ENCODE measurements at regions not wholly inside any gene's neighbourhood (a gene's known extent, or its start where the extent isn't known, plus 50 kb on each side); places are given as distances from the start of the nearest gene placed in this dataset.
"Not testable (repeated sequence)": the region's sequence is repeated elsewhere in the genome, so short reads cannot be mapped to it uniquely, and the experiment has no call there.

GRCh38 chr18:59800897-59801296 is 98.9 kb upstream of the PMAIP1 start:
- DNase-seq (ENCODE audit: low read depth in 2 of 2): no peak

GRCh38 chr18:59799383-59800015 is 100.3 kb upstream of the PMAIP1 start:
- DNase-seq (ENCODE audit: low read depth in 2 of 2): no peak

GRCh38 chr18:59795882-59796281 is 98.7 kb upstream of the CCBE1 start:
- no peak for DNase-seq (ENCODE audit: low read depth in 2 of 2)

- no peak for DNase-seq (ENCODE audit: low read depth in 2 of 2)
Measured at GRCh38 chr18:59792353-59792752, 95.1 kb upstream of the CCBE1 start.

- DNase-seq (ENCODE audit: low read depth in 2 of 2): not testable (repeated sequence)
Measured at GRCh38 chr18:59790346-59790936, 93.2 kb upstream of the CCBE1 start.

GRCh38 chr18:59788791-59789106 is 91.5 kb upstream of the CCBE1 start:
- no peak for DNase-seq (ENCODE audit: low read depth in 2 of 2)

- DNase-seq (ENCODE audit: low read depth in 2 of 2): no peak
Measured at GRCh38 chr18:59787998-59788790, 91.0 kb upstream of the CCBE1 start.

GRCh38 chr18:59784694-59785093 is 87.5 kb upstream of the CCBE1 start:
- no peak for DNase-seq (ENCODE audit: low read depth in 2 of 2)

GRCh38 chr18:59783138-59783537 is 85.9 kb upstream of the CCBE1 start:
- no peak for DNase-seq (ENCODE audit: low read depth in 2 of 2)

GRCh38 chr18:59779979-59780378 is 82.8 kb upstream of the CCBE1 start:
- DNase-seq (ENCODE audit: low read depth in 2 of 2): no peak

GRCh38 chr18:59778434-59778833 is 81.2 kb upstream of the CCBE1 start:
- DNase-seq (ENCODE audit: low read depth in 2 of 2): no peak

- DNase-seq (ENCODE audit: low read depth in 2 of 2): no peak
Measured at GRCh38 chr18:59777636-59778035, 80.4 kb upstream of the CCBE1 start.

- no peak for DNase-seq (ENCODE audit: low read depth in 2 of 2)
Measured at GRCh38 chr18:59769129-59769865, 72.1 kb upstream of the CCBE1 start.

GRCh38 chr18:59768409-59768808 is 71.2 kb upstream of the CCBE1 start:
- DNase-seq (ENCODE audit: low read depth in 2 of 2): no peak

- DNase-seq (ENCODE audit: low read depth in 2 of 2): no peak
Measured at GRCh38 chr18:59767732-59768131, 70.5 kb upstream of the CCBE1 start.

GRCh38 chr18:59765343-59765742 is 68.1 kb upstream of the CCBE1 start:
- no peak for DNase-seq (ENCODE audit: low read depth in 2 of 2)

- no peak for DNase-seq (ENCODE audit: low read depth in 2 of 2)
Measured at GRCh38 chr18:59764281-59764680, 67.1 kb upstream of the CCBE1 start.

GRCh38 chr18:59763541-59764136 is 66.4 kb upstream of the CCBE1 start:
- DNase-seq (ENCODE audit: low read depth in 2 of 2): no peak

GRCh38 chr18:59760619-59761600 is 63.7 kb upstream of the CCBE1 start:
- DNase-seq (ENCODE audit: low read depth in 2 of 2): no peak

GRCh38 chr18:59760212-59760611 is 63.0 kb upstream of the CCBE1 start:
- no peak for DNase-seq (ENCODE audit: low read depth in 2 of 2)

- no peak for DNase-seq (ENCODE audit: low read depth in 2 of 2)
Measured at GRCh38 chr18:59758837-59759236, 61.6 kb upstream of the CCBE1 start.
